Effector memory CD4-positive, alpha-beta T cell (primary cell): ENCODE measurements at regions not wholly inside any gene's neighbourhood (a gene's known extent, or its start where the extent isn't known, plus 50 kb on each side); places are given as distances from the start of the nearest gene placed in this dataset.

ENCODE experiments used
- DNase-seq, 3 donors: peaks; one replicate each; pipeline ENCODE4 v3.0.0-alpha.2; 2020
- H3K27ac ChIP-seq: 2 replicates; pipeline ENCODE4 v1.7.0; 2013; ENCODE audit warnings: mild to moderate bottlenecking, low read length, moderate library complexity; ENCODE audit not compliant: insufficient read depth, poor library complexity, severe bottlenecking
- H3K27me3 ChIP-seq: replicated peaks from 2 replicates; pipeline ENCODE4 v1.7.0; 2013; ENCODE audit warnings: mild to moderate bottlenecking, low read length; ENCODE audit not compliant: insufficient read depth, control insufficient read depth, poor library complexity, severe bottlenecking
- H3K36me3 ChIP-seq: 2 replicates; pipeline ENCODE4 v1.7.0; 2013; ENCODE audit warnings: mild to moderate bottlenecking, low read length, moderate library complexity; ENCODE audit not compliant: control insufficient read depth, insufficient read depth
- H3K4me1 ChIP-seq: 2 replicates; pipeline ENCODE4 v1.7.0; 2013; ENCODE audit warnings: low read length, mild to moderate bottlenecking; ENCODE audit not compliant: control insufficient read depth, insufficient read depth, poor library complexity, severe bottlenecking
- H3K4me3 ChIP-seq: 2 replicates; pipeline ENCODE4 v1.7.0; 2013; ENCODE audit warnings: low read length, low read depth, mild to moderate bottlenecking; ENCODE audit not compliant: insufficient read depth, poor library complexity, severe bottlenecking
- H3K9me3 ChIP-seq: 2 replicates; pipeline ENCODE4 v1.7.0; 2013; ENCODE audit warnings: mild to moderate bottlenecking, low read length, moderate library complexity; ENCODE audit not compliant: control insufficient read depth

DNA sequence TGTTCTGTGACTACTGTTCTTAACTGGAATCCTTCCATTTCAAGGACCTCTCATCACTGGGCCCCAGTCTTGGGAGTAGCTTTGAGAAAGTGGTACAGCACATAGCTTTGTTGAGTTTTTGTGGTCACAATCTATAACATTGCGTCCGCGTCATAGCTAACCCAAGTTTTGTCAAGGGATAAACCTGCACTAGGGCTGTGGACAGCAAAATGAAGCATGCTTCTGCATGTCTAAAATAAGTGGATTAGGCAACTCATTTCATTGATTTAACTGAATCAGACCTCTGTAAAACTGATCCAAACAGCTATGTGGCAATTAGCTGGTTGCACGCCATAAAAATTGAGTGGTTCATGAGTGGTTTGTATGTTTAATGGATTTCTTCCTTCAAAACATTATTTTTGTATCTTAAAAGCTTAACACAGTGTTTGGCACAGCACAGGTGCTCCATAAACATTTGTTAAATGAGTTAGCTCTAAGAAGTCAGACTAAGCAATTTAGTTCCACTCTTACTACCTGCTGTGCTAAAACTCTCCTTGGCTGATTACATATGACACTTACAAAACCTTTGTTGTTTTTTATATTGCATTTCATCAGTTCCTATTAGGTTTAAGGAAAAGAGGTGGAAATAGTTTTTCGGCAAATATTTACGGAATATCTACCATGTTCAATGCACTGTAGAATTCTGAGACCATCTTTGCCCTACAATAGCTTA lies 160.3 kb upstream of the ATXN1 start:
- no peaks in the 10 kb centered on the region for H3K27me3 ChIP-seq
- H3K27ac ChIP-seq: no peak overlapping the region
- no peaks in the 10 kb centered on the region for H3K4me1 ChIP-seq
- H3K9me3 ChIP-seq: no peaks in the 10 kb centered on the region
- H3K36me3 ChIP-seq: no peaks in the 10 kb centered on the region
- no peak for DNase-seq
- no peak overlapping the region for H3K4me3 ChIP-seq

DNA sequence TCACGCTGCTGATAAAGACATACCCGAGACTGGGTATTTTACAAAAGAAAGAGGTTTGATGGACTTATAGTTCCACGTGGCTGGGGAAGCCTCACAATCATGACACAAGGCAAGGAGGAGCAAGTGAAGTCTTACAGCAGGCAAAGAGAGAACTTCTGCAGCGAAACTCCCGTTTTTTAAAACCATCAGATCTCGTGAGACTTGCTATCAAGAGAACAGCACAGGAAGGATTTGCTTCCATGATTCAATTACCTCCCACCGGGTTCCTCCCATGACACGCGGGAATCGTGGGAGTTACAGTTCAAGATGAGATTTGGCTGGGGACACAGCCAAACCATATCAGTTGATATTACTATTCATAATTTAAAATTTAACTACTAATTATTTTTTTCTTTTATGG lies 157.3 kb upstream of the ATXN1 start:
- H3K27ac ChIP-seq: no peak overlapping the region
- no peaks in the 10 kb centered on the region for H3K4me1 ChIP-seq
- H3K9me3 ChIP-seq: no peaks in the 10 kb centered on the region
- H3K27me3 ChIP-seq: no peaks in the 10 kb centered on the region
- no peaks in the 10 kb centered on the region for H3K36me3 ChIP-seq
- H3K4me3 ChIP-seq: no peak overlapping the region
- DNase-seq: no peak

DNA sequence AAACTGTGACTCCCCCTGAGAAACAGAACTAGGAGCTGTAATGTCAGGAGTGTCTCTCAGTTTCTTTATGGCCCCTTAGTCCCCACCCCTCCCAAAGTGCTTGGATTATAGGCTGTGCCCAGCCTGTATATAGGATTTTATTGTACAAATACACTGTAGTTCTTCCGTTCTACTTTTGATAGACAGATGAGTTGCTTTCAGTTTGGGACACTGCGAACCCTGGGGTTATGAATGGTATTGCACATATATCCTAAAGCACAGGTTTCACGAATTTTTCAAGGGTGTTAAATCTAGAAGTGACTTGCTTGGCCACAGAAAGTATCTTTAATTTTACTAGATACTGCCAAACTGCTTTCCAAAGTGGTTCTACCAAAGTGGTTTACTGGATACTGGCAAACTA lies 152.9 kb upstream of the ATXN1 start:
- Histone ChIP-seq H3K27ac (no peak overlapping the region), H3K27me3 (no peaks in the 10 kb centered on the region), H3K9me3 (no peaks in the 10 kb centered on the region), H3K4me3 (no peak overlapping the region), H3K36me3 (no peaks in the 10 kb centered on the region), H3K4me1 (no peaks in the 10 kb centered on the region)
- DNase-seq: no peak

DNA sequence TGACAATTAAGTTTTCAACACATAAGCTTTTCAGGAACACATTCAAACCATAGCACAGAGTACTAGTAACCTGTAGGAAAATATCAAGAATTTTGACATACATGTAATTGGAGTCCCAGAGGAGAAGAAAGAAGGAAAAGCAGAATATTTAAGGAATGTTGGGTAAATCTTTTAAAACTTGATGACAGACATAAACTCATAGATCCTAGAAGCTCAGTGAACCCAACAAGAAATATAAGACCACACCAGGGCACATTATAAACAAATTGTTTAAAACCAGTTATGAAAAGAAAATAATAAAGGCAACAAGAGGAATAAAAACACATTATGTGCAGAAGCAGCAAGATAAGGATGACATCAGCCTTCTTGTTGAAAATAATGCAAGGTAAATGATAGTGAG lies 151.5 kb upstream of the ATXN1 start:
- no peaks in the 10 kb centered on the region for H3K36me3 ChIP-seq
- H3K4me1 ChIP-seq: no peaks in the 10 kb centered on the region
- no peak overlapping the region for H3K27ac ChIP-seq
- no peaks in the 10 kb centered on the region for H3K27me3 ChIP-seq
- no peaks in the 10 kb centered on the region for H3K9me3 ChIP-seq
- H3K4me3 ChIP-seq: no peak overlapping the region
- DNase-seq: no peak

DNA sequence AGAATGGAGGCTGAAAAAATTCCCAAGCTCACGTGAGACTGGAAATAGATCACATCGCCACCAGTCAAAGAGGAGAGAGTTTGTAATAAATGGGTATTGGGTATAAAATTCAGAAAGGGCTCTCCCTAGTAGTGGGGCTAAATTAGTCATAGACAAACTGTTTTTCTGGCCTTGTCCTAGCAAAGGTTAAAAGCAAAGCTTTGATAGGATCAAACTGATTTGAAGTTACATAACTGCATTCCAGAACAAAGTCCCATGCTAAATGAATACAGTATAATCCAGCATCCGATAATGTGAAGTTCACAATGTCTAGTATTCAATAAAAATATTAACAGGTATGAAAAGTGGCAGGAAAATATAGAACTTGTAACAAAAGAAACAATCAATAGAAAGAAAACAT lies 149.8 kb upstream of the ATXN1 start:
- no peak overlapping the region for H3K27ac ChIP-seq

DNA sequence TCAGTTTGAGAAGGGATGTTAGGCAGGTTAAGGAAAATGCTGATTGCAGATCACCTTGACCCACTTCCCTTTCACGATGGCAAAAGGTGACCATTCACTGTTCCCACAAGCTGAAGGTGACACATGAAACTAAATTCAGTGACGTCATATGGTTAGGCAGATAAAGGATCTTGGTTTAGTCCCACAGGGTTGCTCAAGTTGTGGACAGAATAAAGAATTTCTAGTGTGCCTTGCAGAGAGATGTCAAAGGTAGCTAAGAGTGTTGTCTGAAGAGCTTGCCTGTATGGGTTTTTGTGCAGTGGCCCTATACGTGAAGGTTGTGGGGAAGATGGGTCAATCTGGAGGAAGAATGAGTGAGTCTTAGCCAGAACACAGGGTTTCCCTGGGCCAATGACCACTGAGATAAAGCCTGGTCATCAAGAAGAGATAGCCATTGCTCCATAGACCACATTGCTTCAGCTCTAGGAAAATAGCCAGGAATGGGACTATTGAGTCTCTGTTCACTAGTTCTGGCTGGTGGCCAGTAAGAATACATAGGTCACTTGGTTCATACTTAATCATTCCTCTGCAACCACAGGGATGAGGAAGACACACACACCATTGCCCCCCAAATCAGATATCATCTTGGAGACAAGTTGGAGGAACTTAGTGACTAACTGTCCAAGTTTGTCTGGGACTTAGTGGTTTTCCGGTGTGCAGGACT lies 148.5 kb upstream of the ATXN1 start:
- H3K4me1 ChIP-seq: no peaks in the 10 kb centered on the region
- H3K27me3 ChIP-seq: no peaks in the 10 kb centered on the region
- no peaks in the 10 kb centered on the region for H3K36me3 ChIP-seq
- H3K4me3 ChIP-seq: no peak overlapping the region
- no peak overlapping the region for H3K27ac ChIP-seq
- no peak for DNase-seq
- H3K9me3 ChIP-seq: no peaks in the 10 kb centered on the region

More for the DNA sequence above, 149.8 kb upstream of the ATXN1 start:
- Histone ChIP-seq H3K9me3 (no peaks in the 10 kb centered on the region), H3K27me3 (no peaks in the 10 kb centered on the region), H3K36me3 (no peaks in the 10 kb centered on the region), H3K4me1 (no peaks in the 10 kb centered on the region), H3K4me3 (no peak overlapping the region)
- no peak for DNase-seq

DNA sequence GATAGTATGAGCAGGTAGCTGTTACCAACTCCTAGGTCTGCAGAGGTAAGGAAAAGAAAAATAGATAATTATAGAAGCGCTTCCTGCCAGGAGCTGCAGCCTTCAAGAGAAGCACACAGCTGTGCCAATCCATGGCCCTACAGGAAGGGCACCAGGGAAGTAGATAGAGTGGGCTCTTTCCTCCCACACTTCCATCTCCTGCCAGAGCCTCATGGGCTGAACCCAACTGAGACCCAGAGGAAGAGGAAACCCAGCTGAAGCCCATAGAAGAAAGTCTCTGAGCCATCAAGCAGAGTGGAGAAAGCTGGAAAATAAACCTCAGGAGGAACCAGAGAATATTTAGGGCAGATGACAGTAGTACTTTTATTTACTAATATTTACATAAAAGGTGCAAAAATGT lies 146.7 kb upstream of the ATXN1 start:
- H3K27me3 ChIP-seq: no peaks in the 10 kb centered on the region
- DNase-seq: no peak
- no peak overlapping the region for H3K27ac ChIP-seq
- no peak overlapping the region for H3K4me3 ChIP-seq
- no peaks in the 10 kb centered on the region for H3K4me1 ChIP-seq
- no peaks in the 10 kb centered on the region for H3K36me3 ChIP-seq
- no peaks in the 10 kb centered on the region for H3K9me3 ChIP-seq

DNA sequence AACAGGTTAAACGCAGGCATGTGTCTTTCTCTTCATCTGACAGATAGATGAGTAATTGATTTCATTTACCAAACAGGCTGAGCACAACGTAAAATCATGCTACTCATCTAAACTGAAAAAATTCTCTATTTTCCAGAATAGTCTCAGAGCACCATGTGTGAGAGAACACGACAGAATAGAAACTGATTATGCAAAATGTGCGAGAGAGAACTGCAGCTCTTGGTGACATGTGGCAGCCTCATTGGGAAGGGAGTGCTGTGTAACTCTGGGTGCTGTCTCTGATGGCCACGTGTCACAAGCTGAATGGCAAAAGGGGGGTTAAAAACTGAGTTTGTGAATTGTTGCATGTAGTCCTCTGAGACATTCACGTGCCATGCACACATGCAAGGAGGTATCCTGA lies 143.7 kb upstream of the ATXN1 start:
- no peak overlapping the region for H3K4me3 ChIP-seq
- DNase-seq: no peak
- H3K4me1 ChIP-seq: no peaks in the 10 kb centered on the region

DNA sequence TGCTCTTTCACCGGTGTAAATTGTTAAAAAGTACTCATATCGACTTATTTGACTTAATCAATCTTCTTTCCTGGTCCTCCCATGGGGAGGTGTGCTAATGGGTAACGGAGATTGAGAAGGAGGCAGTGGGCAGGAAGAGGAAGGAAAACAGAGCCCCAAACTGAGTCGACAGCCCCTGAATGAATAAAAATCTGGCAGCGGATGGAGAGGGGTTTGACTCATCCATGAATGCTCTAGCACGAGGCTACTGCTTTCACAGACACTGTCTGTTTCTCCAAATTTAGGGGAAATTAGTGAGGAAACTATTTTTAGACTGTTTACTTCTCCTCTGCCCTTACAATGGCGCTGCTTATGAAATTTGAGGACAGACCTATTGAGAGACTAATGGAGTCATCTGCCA lies 142.2 kb upstream of the ATXN1 start:
- Histone ChIP-seq H3K27ac (no peak overlapping the region), H3K36me3 (no peaks in the 10 kb centered on the region), H3K27me3 (no peaks in the 10 kb centered on the region), H3K4me3 (no peak overlapping the region), H3K9me3 (no peaks in the 10 kb centered on the region), H3K4me1 (no peaks in the 10 kb centered on the region)
- DNase-seq: no peak

More for the DNA sequence above, 143.7 kb upstream of the ATXN1 start:
- H3K9me3 ChIP-seq: no peaks in the 10 kb centered on the region
- H3K27ac ChIP-seq: no peak overlapping the region
- H3K27me3 ChIP-seq: no peaks in the 10 kb centered on the region
- no peaks in the 10 kb centered on the region for H3K36me3 ChIP-seq

DNA sequence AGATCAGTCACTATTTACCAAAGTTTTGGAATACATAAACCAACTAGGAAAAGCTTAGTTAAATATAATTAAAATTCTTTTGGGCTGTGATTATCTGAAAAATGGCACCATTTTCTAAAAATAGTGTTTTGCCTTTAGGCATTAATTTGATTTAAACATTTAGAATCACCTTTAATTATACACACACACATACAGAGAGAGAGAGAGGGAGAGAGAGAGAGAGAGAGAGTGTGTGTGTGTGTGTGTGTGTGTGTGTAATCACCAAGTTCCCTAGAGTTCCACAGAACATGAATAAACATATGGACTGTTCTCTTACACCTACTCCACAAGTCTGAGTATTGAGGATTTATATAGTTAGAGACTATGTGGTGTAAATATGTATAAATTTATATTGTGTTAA lies 141.2 kb upstream of the ATXN1 start:
- Histone ChIP-seq H3K27ac (no peak overlapping the region), H3K36me3 (no peaks in the 10 kb centered on the region), H3K27me3 (no peaks in the 10 kb centered on the region), H3K4me3 (no peak overlapping the region), H3K4me1 (no peaks in the 10 kb centered on the region), H3K9me3 (no peaks in the 10 kb centered on the region)
- DNase-seq: no peak
